A549 (cell line): ENCODE measurements at regions not wholly inside any gene's neighbourhood (a gene's known extent, or its start where the extent isn't known, plus 50 kb on each side); places are given as distances from the start of the nearest gene placed in this dataset.
A peak's percentile ranks its signal among the peaks of the same experiment; 100 is the strongest.

Source experiments
- ATAC-seq, 2 experiments: fragments of 200-7000 bp in 1 of 2; fragments of >200 bp in 1 of 2; cut with Nextera tagmentation in 1 of 2; cut with Tn5 transposase in 1 of 2; 3 replicates each; pipeline versions ENCODE4 v1.8.0 to v1.9.1; 2018 to 2020; ENCODE audit warnings: mild to moderate bottlenecking in 1 of 2, moderate library complexity in 1 of 2
- CTCF ChIA-PET: fragments of 300-600 bp; sonication (Branson Sonifier 250); formaldehyde crosslinking; extraction: SDS; loops from one replicate; lab custom pipeline; 2021; ENCODE audit warnings: antibody characterized with exemption, inconsistent platforms; lab: Yijun Ruan, JAX
- POLR2A ChIA-PET: fragments of 350-600 bp; formaldehyde crosslinking; extraction: SDS; loops from one replicate; lab custom pipeline; 2021; ENCODE audit warnings: antibody characterized with exemption, inconsistent platforms; lab: Yijun Ruan, JAX
- DNase-seq, 2 experiments: peaks; one replicate each; pipeline versions ENCODE4 v3.0.0 to v3.0.0-alpha.2; 2011 to 2016; ENCODE audit warnings: low read depth in 1 of 2, low spot score in 1 of 2
- FAIRE-seq: peaks from 2 replicates; lab custom pipeline; 2011; peaks lifted over from hg19 to GRCh38; lab: Jason Lieb, UNC
- H3K27ac ChIP-seq, 2 experiments: fragments of >200 bp; sonication (Bioruptor Twin); formaldehyde crosslinking; 3 replicates each; pipeline ENCODE4 v1.5.1; 2016 to 2017
- H3K4me1 ChIP-seq: fragments of >200 bp; sonication (Bioruptor Twin); formaldehyde crosslinking; 3 replicates; pipeline ENCODE4 v1.6.1; 2016
- H3K4me2 ChIP-seq: fragments of >200 bp; sonication (Bioruptor Twin); formaldehyde crosslinking; 3 replicates; pipeline ENCODE4 v1.6.1; 2016
- H3K4me3 ChIP-seq: fragments of >200 bp; sonication (Bioruptor Twin); formaldehyde crosslinking; 3 replicates; pipeline ENCODE4 v1.5.1; 2016
- H3K9me3 ChIP-seq: fragments of >200 bp; sonication (Bioruptor Twin); formaldehyde crosslinking; 3 replicates; pipeline ENCODE4 v1.6.1; 2016
- ATOH8 ChIP-seq: fragments of 250-450 bp; sonication (Bioruptor Pico); IDR thresholded peaks from 2 replicates; pipeline ENCODE4 v1.5.0; 2020; ENCODE audit warnings: low read depth, mild to moderate bottlenecking, moderate library complexity
- BCL3 ChIP-seq: fragments of >200 bp; sonication (Bioruptor Twin); formaldehyde crosslinking; IDR thresholded peaks from 3 replicates; pipeline ENCODE4 v1.6.1; 2016
- BHLHE40 ChIP-seq: IDR thresholded peaks from 2 replicates; pipeline ENCODE4 v1.6.1; 2012; ENCODE audit warnings: low read depth, low read length, inconsistent platforms
- CBX8 ChIP-seq: fragments of 200-600 bp; sonication (generic); IDR thresholded peaks from 2 replicates; pipeline ENCODE4 v1.6.1; 2016
- CEBPB ChIP-seq, 2 experiments: fragments of >200 bp in 1 of 2; sonication (Bioruptor Twin) in 1 of 2; formaldehyde crosslinking in 1 of 2; IDR thresholded peaks; 2 replicates each; pipeline ENCODE4 v1.6.1; 2012 to 2016
- CHD2 ChIP-seq: fragments of 150-350 bp; IDR thresholded peaks from 2 replicates; pipeline ENCODE4 v1.6.1; 2014; ENCODE audit warnings: low read length; ENCODE audit not compliant: partially characterized antibody
- EHF ChIP-seq: fragments of 250-450 bp; sonication (Bioruptor Pico); IDR thresholded peaks from 2 replicates; pipeline ENCODE4 v1.5.0; 2020; ENCODE audit warnings: mild to moderate bottlenecking
- GATA3 ChIP-seq: IDR thresholded peaks from 2 replicates; pipeline ENCODE4 v1.6.1; 2012; ENCODE audit warnings: borderline replicate concordance
- HEYL ChIP-seq: fragments of 250-450 bp; sonication (Bioruptor Pico); IDR thresholded peaks from 2 replicates; pipeline ENCODE4 v1.8.0; 2021; ENCODE audit warnings: mild to moderate bottlenecking, moderate library complexity
- HOXA7 ChIP-seq: fragments of 250-450 bp; sonication (Bioruptor Pico); IDR thresholded peaks from 2 replicates; pipeline ENCODE4 v1.5.0; 2020; ENCODE audit warnings: mild to moderate bottlenecking, moderate library complexity
- HOXB13 ChIP-seq: fragments of 250-450 bp; sonication (Bioruptor Pico); IDR thresholded peaks from 2 replicates; pipeline ENCODE4 v1.5.0; 2020; ENCODE audit warnings: low read depth, mild to moderate bottlenecking, moderate library complexity
- JUN ChIP-seq, 2 experiments: fragments of >200 bp; sonication (Bioruptor Twin); formaldehyde crosslinking; IDR thresholded peaks; 2 replicates in 1 of 2; 3 replicates in 1 of 2; pipeline ENCODE4 v1.6.1; 2016 to 2017
- JUNB ChIP-seq: fragments of >200 bp; sonication (Bioruptor Twin); formaldehyde crosslinking; IDR thresholded peaks from 2 replicates; pipeline ENCODE4 v1.6.1; 2016
- KDM5A ChIP-seq: fragments of 200-600 bp; sonication (generic); IDR thresholded peaks from 2 replicates; pipeline ENCODE4 v1.6.1; 2016; ENCODE audit warnings: antibody characterized with exemption, mild to moderate bottlenecking
- PHF8 ChIP-seq: fragments of 200-600 bp; sonication (generic); IDR thresholded peaks from 2 replicates; pipeline ENCODE4 v1.6.1; 2016; ENCODE audit warnings: low read depth, mild to moderate bottlenecking, antibody characterized with exemption, moderate library complexity, borderline replicate concordance
- RAD21 ChIP-seq, 2 experiments: fragments of >200 bp in 1 of 2; sonication (Bioruptor Twin) in 1 of 2; formaldehyde crosslinking in 1 of 2; IDR thresholded peaks in 1 of 2; conservative IDR thresholded peaks in 1 of 2; 2 replicates in 1 of 2; 3 replicates in 1 of 2; pipeline ENCODE4 v1.6.1; 2012 to 2018; ENCODE audit warnings: inconsistent platforms in 1 of 2
- RARB ChIP-seq: fragments of 250-450 bp; sonication (Bioruptor Pico); IDR thresholded peaks from 2 replicates; pipeline ENCODE4 v1.8.0; 2021; ENCODE audit warnings: mild to moderate bottlenecking, moderate library complexity
- RCOR1 ChIP-seq: fragments of 150-350 bp; IDR thresholded peaks from 2 replicates; pipeline ENCODE4 v1.6.1; 2014; ENCODE audit warnings: antibody characterized with exemption, low read length, low read depth
- RNF2 ChIP-seq: fragments of 200-600 bp; sonication (generic); IDR thresholded peaks from 2 replicates; pipeline ENCODE4 v1.6.1; 2016; ENCODE audit warnings: low read depth, mild to moderate bottlenecking, antibody characterized with exemption, moderate library complexity, borderline replicate concordance
- TFCP2L1 ChIP-seq: fragments of 250-450 bp; sonication (Bioruptor Pico); IDR thresholded peaks from 2 replicates; pipeline ENCODE4 v1.5.0; 2021; ENCODE audit warnings: mild to moderate bottlenecking
- TP53 ChIP-seq: fragments of 250-450 bp; sonication (Bioruptor Pico); IDR thresholded peaks from 2 replicates; pipeline ENCODE4 v1.5.0; 2021; ENCODE audit warnings: mild to moderate bottlenecking, moderate library complexity
- WGBS: methylation state at CpG from one replicate; pipeline ENCODE4 v1.1.6; 2017; ENCODE audit errors: missing lambda C conversion rate; 5-methylcytosine and 5-hydroxymethylcytosine counted together
- TF ChIP-seq, protein P1 (sequence below): IDR thresholded peaks from 2 replicates; pipeline ENCODE4 v1.6.1; 2012; ENCODE audit warnings: low read depth, borderline replicate concordance
- TF ChIP-seq, protein P2 (sequence below): fragments of 150-350 bp; IDR thresholded peaks from 2 replicates; pipeline ENCODE4 v1.6.1; 2014; ENCODE audit warnings: low read depth, mild to moderate bottlenecking, low read length

DNA sequence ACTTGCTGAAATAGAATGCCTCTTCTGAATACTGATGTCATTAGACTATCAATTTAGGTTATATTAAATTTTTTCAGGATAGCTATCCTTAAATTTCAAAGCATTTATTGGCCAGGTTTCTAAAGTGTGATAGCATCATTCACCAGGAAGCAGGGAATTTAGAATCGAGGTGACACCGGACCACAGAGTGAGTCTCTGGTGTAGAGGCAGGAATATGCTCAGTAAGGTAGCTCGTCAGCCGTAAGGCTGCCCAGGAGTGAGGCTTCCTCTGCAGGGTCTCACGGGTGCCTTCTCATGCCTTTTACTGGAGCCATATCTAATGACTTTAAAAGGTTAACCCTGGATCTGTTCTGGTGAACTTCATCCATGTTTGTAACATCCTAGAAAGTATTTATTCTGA is 170.8 kb upstream of the KLF14 start:
- DNase-seq (no peak), FAIRE-seq (no peak), ATAC-seq (peak in 1 of 2 experiments; percentile 4; a peak in 1 of 6 replicates)
- Histone ChIP-seq H3K27ac (peak overlapping the region; percentile 92 to 93), H3K4me2 (peak overlapping the region; percentile 96), H3K9me3 (no peaks in the 10 kb centered on the region), H3K4me3 (peak overlapping the region; percentile 10; the same call in 1 of the 3 replicates), H3K4me1 (peaks cover 94% of the 10 kb centered on the region)
- WGBS: 12% methylated on average over 5 of the region's 5 CpGs
- TF ChIP-seq JUNB (no peak), PHF8 (no peak), HOXA7 (CRISPR knock-in tag) (0 out of 2 replicates have a peak, but pooled peaks have one; percentile 30), ATOH8 (CRISPR knock-in tag) (no peak), RARB (no peak), TFCP2L1 (CRISPR knock-in tag) (0 out of 2 replicates have a peak, but pooled peaks have one; percentile 45), CBX8 (no peak), CHD2 (no peak), EHF (CRISPR knock-in tag) (no peak), RCOR1 (no peak), TP53 (CRISPR knock-in tag) (no peak)
- TF ChIP-seq, protein P1, sequence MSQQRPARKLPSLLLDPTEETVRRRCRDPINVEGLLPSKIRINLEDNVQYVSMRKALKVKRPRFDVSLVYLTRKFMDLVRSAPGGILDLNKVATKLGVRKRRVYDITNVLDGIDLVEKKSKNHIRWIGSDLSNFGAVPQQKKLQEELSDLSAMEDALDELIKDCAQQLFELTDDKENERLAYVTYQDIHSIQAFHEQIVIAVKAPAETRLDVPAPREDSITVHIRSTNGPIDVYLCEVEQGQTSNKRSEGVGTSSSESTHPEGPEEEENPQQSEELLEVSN: no peak
- TF ChIP-seq, protein P2, sequence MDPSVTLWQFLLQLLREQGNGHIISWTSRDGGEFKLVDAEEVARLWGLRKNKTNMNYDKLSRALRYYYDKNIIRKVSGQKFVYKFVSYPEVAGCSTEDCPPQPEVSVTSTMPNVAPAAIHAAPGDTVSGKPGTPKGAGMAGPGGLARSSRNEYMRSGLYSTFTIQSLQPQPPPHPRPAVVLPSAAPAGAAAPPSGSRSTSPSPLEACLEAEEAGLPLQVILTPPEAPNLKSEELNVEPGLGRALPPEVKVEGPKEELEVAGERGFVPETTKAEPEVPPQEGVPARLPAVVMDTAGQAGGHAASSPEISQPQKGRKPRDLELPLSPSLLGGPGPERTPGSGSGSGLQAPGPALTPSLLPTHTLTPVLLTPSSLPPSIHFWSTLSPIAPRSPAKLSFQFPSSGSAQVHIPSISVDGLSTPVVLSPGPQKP: no peak
- CTCF ChIA-PET: interaction anchor here (0.8 to 2.7 kb wide), 14 partner anchors 8 to 135 kb away, joined by 3 to 9 read pairs (median 6); no protein-coding TSS in a partner anchor
- POLR2A ChIA-PET: interaction anchor here (1.0 to 2.7 kb wide), 7 partner anchors 9 to 56 kb away, joined by 3 to 52 read pairs (median 7); no protein-coding TSS in a partner anchor

- Histone ChIP-seq H3K4me2 (peak overlapping the region; percentile 96), H3K9me3 (no peaks in the 10 kb centered on the region), H3K4me1 (peaks cover 77% of the 10 kb centered on the region), H3K4me3 (peak overlapping the region; percentile 25; the same call in 2 of the 3 replicates), H3K27ac (peak overlapping the region; percentile 92 to 93)
- DNase-seq (no peak), ATAC-seq (no peak), FAIRE-seq (no peak)
- ChIA-PET CTCF (no interaction called here), POLR2A (interaction anchor here (0.6 to 0.9 kb wide), 3 partner anchors 10 to 18 kb away, joined by 3 to 4 read pairs (median 3); no protein-coding TSS in a partner anchor)
- TF ChIP-seq BCL3 (no peak), BHLHE40 (no peak), HEYL (no peak), RNF2 (no peak), EHF (CRISPR knock-in tag) (no peak), KDM5A (no peak), JUN (IDR thresholded peaks at IDR 0.05) (no peak), CEBPB (IDR thresholded peaks at IDR 0.05) (no peak), HOXB13 (CRISPR knock-in tag) (no peak), RAD21 (conservative IDR thresholded peaks at IDR 0.05 in 1 of 2, IDR thresholded peaks at IDR 0.05 in 1 of 2) (no peak), HOXA7 (CRISPR knock-in tag) (no peak), GATA3 (no peak)
- TF ChIP-seq, protein P1: no peak
- WGBS: 78% methylated on average over 1 of the region's 1 CpG
These were observed 172.6 kb upstream of the KLF14 start for GRCh38 chr7:130906575-130906974.
